GM23338 (cell line): ENCODE measurements at regions not wholly inside any gene's neighbourhood (a gene's known extent, or its start where the extent isn't known, plus 50 kb on each side); places are given as distances from the start of the nearest gene placed in this dataset.

Experiments
- CTCF ChIP-seq, 2 experiments: fragments of 200-600 bp in 1 of 2; sonication (generic) in 1 of 2; conservative IDR thresholded peaks; 2 replicates each; pipeline versions ENCODE4 v1.5.1 to v1.6.1; 2016 to 2017; ENCODE audit warnings: antibody characterized with exemption in 2 of 2, low read depth in 2 of 2, mild to moderate bottlenecking in 2 of 2, moderate library complexity in 1 of 2
- EZH2 ChIP-seq: fragments of 200-600 bp; sonication (generic); IDR thresholded peaks from one replicate; pipeline ENCODE4 v1.8.0; 2017; ENCODE audit warnings: antibody characterized with exemption, mild to moderate bottlenecking, low read depth; ENCODE audit not compliant: unreplicated experiment
- EZH2phosphoT487 ChIP-seq: fragments of 200-600 bp; sonication (generic); IDR thresholded peaks from one replicate; pipeline ENCODE4 v1.8.1; 2018; ENCODE audit warnings: antibody characterized with exemption; ENCODE audit not compliant: unreplicated experiment
- JUNB ChIP-seq: IDR thresholded peaks from one replicate; pipeline ENCODE4 v1.6.1; 2016; ENCODE audit warnings: antibody characterized with exemption; ENCODE audit not compliant: unreplicated experiment
- POLR2AphosphoS5 ChIP-seq: IDR thresholded peaks from 2 replicates; pipeline ENCODE4 v1.6.1; 2016; ENCODE audit warnings: antibody characterized with exemption, low read depth
- ZNF331 ChIP-seq: fragments of 250-450 bp; sonication (Bioruptor Pico); IDR thresholded peaks from 2 replicates; pipeline ENCODE4 v1.5.0; 2020; ENCODE audit warnings: low read depth, mild to moderate bottlenecking, moderate library complexity

- TF ChIP-seq EZH2 (no peak), POLR2AphosphoS5 (no peak), CTCF (conservative IDR thresholded peaks at IDR 0.05; ENCODE audit: low read depth in 2 of 2) (no peak), EZH2phosphoT487 (no peak), ZNF331 (no peak), JUNB (no peak)
Observed at GRCh38 chr2:144136297-144137010, 383.5 kb downstream of the ZEB2 start.
